Jurkat, Clone E6-1 (cell line): ENCODE measurements at regions not wholly inside any gene's neighbourhood (a gene's known extent, or its start where the extent isn't known, plus 50 kb on each side); places are given as distances from the start of the nearest gene placed in this dataset.

Experiments used
- DNase-seq: peaks from one replicate; pipeline ENCODE4 v3.0.0-alpha.2; 2011; ENCODE audit warnings: low read depth, low spot score
- H3K4me3 ChIP-seq: 2 replicates; pipeline ENCODE4 v1.5.1; 2011; ENCODE audit warnings: mild to moderate bottlenecking, low read length, control low read depth, moderate library complexity

- DNase-seq, result no peak
These were observed 120.4 kb upstream of the LRIG3 start for GRCh38 chr12:59040656-59041055.

GRCh38 chr12:59040043-59040442, 119.7 kb upstream of the LRIG3 start:
- DNase-seq, result no peak
- no peak overlapping the region for H3K4me3 ChIP-seq

More at GRCh38 chr12:59040656-59041055, 120.4 kb upstream of the LRIG3 start:
- H3K4me3 ChIP-seq, result no peak overlapping the region

- no peak overlapping the region for H3K4me3 ChIP-seq
- DNase-seq, result no peak
These were observed 118.7 kb upstream of the LRIG3 start for GRCh38 chr12:59039005-59039404.

GRCh38 chr12:59036973-59037762, 116.9 kb upstream of the LRIG3 start:
- no peak for DNase-seq
- no peak overlapping the region for H3K4me3 ChIP-seq

GRCh38 chr12:59036347-59036746, 116.0 kb upstream of the LRIG3 start:
- H3K4me3 ChIP-seq, result no peak overlapping the region
- DNase-seq, result no peak

GRCh38 chr12:59031313-59031712, 111.0 kb upstream of the LRIG3 start:
- no peak overlapping the region for H3K4me3 ChIP-seq
- no peak for DNase-seq

- no peak overlapping the region for H3K4me3 ChIP-seq
- no peak for DNase-seq
These were observed 110.1 kb upstream of the LRIG3 start for GRCh38 chr12:59030415-59030814.

- H3K4me3 ChIP-seq, result no peak overlapping the region
- DNase-seq, result no peak
These were observed 106.9 kb upstream of the LRIG3 start for GRCh38 chr12:59027199-59027598.

- no peak overlapping the region for H3K4me3 ChIP-seq
- no peak for DNase-seq
These were observed 103.6 kb upstream of the LRIG3 start for GRCh38 chr12:59023861-59024424.

- H3K4me3 ChIP-seq, result no peak overlapping the region
- no peak for DNase-seq
These were observed 100.0 kb upstream of the LRIG3 start for GRCh38 chr12:59020073-59020946.

- H3K4me3 ChIP-seq, result no peak overlapping the region
- no peak for DNase-seq
These were observed 94.6 kb upstream of the LRIG3 start for GRCh38 chr12:59014885-59015284.

GRCh38 chr12:59010941-59011340, 90.6 kb upstream of the LRIG3 start:
- no peak for DNase-seq
- no peak overlapping the region for H3K4me3 ChIP-seq

- no peak for DNase-seq
These were observed 89.8 kb upstream of the LRIG3 start for GRCh38 chr12:59010118-59010517.

GRCh38 chr12:59007620-59008019, 87.3 kb upstream of the LRIG3 start:
- no peak for DNase-seq
- no peak overlapping the region for H3K4me3 ChIP-seq

More at GRCh38 chr12:59010118-59010517, 89.8 kb upstream of the LRIG3 start:
- no peak overlapping the region for H3K4me3 ChIP-seq

GRCh38 chr12:59005193-59005955, 85.1 kb upstream of the LRIG3 start:
- DNase-seq, result no peak
- H3K4me3 ChIP-seq, result no peak overlapping the region

GRCh38 chr12:59004456-59004855, 84.2 kb upstream of the LRIG3 start:
- no peak for DNase-seq
- no peak overlapping the region for H3K4me3 ChIP-seq

- no peak overlapping the region for H3K4me3 ChIP-seq
- DNase-seq, result no peak
These were observed 75.5 kb upstream of the LRIG3 start for GRCh38 chr12:58995666-58996363.

GRCh38 chr12:58988643-58989344, 68.5 kb upstream of the LRIG3 start:
- H3K4me3 ChIP-seq, result no peak overlapping the region
- no peak for DNase-seq
